H1 (cell line): ENCODE measurements at regions not wholly inside any gene's neighbourhood (a gene's known extent, or its start where the extent isn't known, plus 50 kb on each side); places are given as distances from the start of the nearest gene placed in this dataset.

Experiments
- BACH1 ChIP-seq: IDR thresholded peaks from 2 replicates; pipeline ENCODE4 v1.6.1; 2012; ENCODE audit warnings: low read length, improper control_type of control experiment
- JUN ChIP-seq: IDR thresholded peaks from 2 replicates; pipeline ENCODE4 v1.6.1; 2011; ENCODE audit warnings: low read depth, mild to moderate bottlenecking, improper control_type of control experiment, low read length
- RFX5 ChIP-seq: IDR thresholded peaks from 2 replicates; pipeline ENCODE4 v1.6.1; 2011; ENCODE audit warnings: low read depth, low read length, improper control_type of control experiment, borderline replicate concordance
- RNF2 ChIP-seq: fragments of 200-900, 300-1000 bp; sonication (generic); IDR thresholded peaks from 2 replicates; pipeline ENCODE4 v1.7.1; 2016; ENCODE audit warnings: borderline replicate concordance, low read depth, mild to moderate bottlenecking, antibody characterized with exemption, low read length; ENCODE audit not compliant: poor library complexity, severe bottlenecking; ENCODE audit errors: missing control alignments
- SP2 ChIP-seq: IDR thresholded peaks from 2 replicates; pipeline ENCODE4 v1.6.1; 2012; ENCODE audit warnings: mild to moderate bottlenecking, low read length, inconsistent platforms
- SRF ChIP-seq: IDR thresholded peaks from 2 replicates; pipeline ENCODE4 v1.6.1; 2011; ENCODE audit warnings: mild to moderate bottlenecking, low read depth, low read length, moderate library complexity
- YY1 ChIP-seq: IDR thresholded peaks from 2 replicates; pipeline ENCODE4 v1.6.1; 2011; ENCODE audit warnings: low read depth, mild to moderate bottlenecking, low read length
- ZNF274 ChIP-seq: IDR thresholded peaks from 2 replicates; pipeline ENCODE4 v1.7.0; 2012; ENCODE audit warnings: low read length, borderline replicate concordance; ENCODE audit errors: extremely low read depth

- TF ChIP-seq ZNF274 (no peak), SRF (no peak), SP2 (no peak), YY1 (no peak), RNF2 (no peak), BACH1 (no peak), JUN (no peak), RFX5 (no peak)
Observed at GRCh38 chr20:57062696-57063270, 203.7 kb downstream of the BMP7 start (continued).
